HG03175 (cell line): ENCODE measurements at regions not wholly inside any gene's neighbourhood (a gene's known extent, or its start where the extent isn't known, plus 50 kb on each side); places are given as distances from the start of the nearest gene placed in this dataset.

Source experiments
- ATAC-seq: cut with Tn5 transposase; IDR thresholded peaks from one replicate; pipeline ENCODE4 v1.9.1; 2021; ENCODE audit warnings: mild to moderate bottlenecking, moderate library complexity; ENCODE audit not compliant: unreplicated experiment

- no peak for ATAC-seq
Measured at GRCh38 chr3:194076475-194076874, 59.5 kb upstream of the HES1 start.

GRCh38 chr3:194077602-194078001 lies 58.3 kb upstream of the HES1 start:
- no peak for ATAC-seq

- no peak for ATAC-seq
Measured at GRCh38 chr3:194078045-194078821, 57.7 kb upstream of the HES1 start.

GRCh38 chr3:194079702-194080172 lies 56.2 kb upstream of the HES1 start:
- ATAC-seq: no peak

GRCh38 chr3:194080436-194080835 lies 55.5 kb upstream of the HES1 start:
- no peak for ATAC-seq

- no peak for ATAC-seq
Measured at GRCh38 chr3:194080913-194081800, 54.8 kb upstream of the HES1 start.

- ATAC-seq: no peak
Measured at GRCh38 chr3:194081826-194082225, 54.1 kb upstream of the HES1 start.

- no peak for ATAC-seq
Measured at GRCh38 chr3:194082743-194083636, 53.0 kb upstream of the HES1 start.

- peak; percentile 47 for ATAC-seq
Measured at GRCh38 chr3:194083637-194084224, 52.2 kb upstream of the HES1 start.

- peak; percentile 99 for ATAC-seq
Measured at GRCh38 chr3:194084284-194084683, 51.7 kb upstream of the HES1 start.
